ENCODE measurements at regions not wholly inside any gene's neighbourhood (a gene's known extent, or its start where the extent isn't known, plus 50 kb on each side); places are given as distances from the start of the nearest gene placed in this dataset.

- no peak for DNase-seq
These were observed 62.7 kb downstream of the SIK1 start for GRCh38 chr21:43364261-43364510.

- DNase-seq = no peak
These were observed 63.2 kb downstream of the SIK1 start for GRCh38 chr21:43363506-43364260.

- no peak for DNase-seq
These were observed 64.0 kb downstream of the SIK1 start for GRCh38 chr21:43362915-43363314.

- DNase-seq = peak; percentile 51
These were observed 64.6 kb downstream of the SIK1 start for GRCh38 chr21:43362321-43362791.

GRCh38 chr21:43361493-43362296 is 65.2 kb downstream of the SIK1 start:
- DNase-seq = no peak

GRCh38 chr21:43361127-43361492 is 65.8 kb downstream of the SIK1 start:
- DNase-seq = no peak

- DNase-seq = no peak
These were observed 66.3 kb downstream of the SIK1 start for GRCh38 chr21:43360441-43361126.

- no peak for DNase-seq
These were observed 67.8 kb downstream of the SIK1 start for GRCh38 chr21:43358940-43359822.

- no peak for DNase-seq
These were observed 69.1 kb downstream of the SIK1 start for GRCh38 chr21:43357715-43358430.

GRCh38 chr21:43355925-43356289 is 71.0 kb downstream of the SIK1 start:
- no peak for DNase-seq

GRCh38 chr21:43355266-43355924 is 71.5 kb downstream of the SIK1 start:
- DNase-seq = no peak

GRCh38 chr21:43354666-43355065 is 72.3 kb downstream of the SIK1 start:
- no peak for DNase-seq

GRCh38 chr21:43354026-43354420 is 72.9 kb downstream of the SIK1 start:
- no peak for DNase-seq

GRCh38 chr21:43353282-43354025 is 73.5 kb downstream of the SIK1 start:
- DNase-seq = no peak

- DNase-seq = no peak
These were observed 74.2 kb downstream of the SIK1 start for GRCh38 chr21:43352568-43353281.

GRCh38 chr21:43352154-43352537 is 74.8 kb downstream of the SIK1 start:
- no peak for DNase-seq

GRCh38 chr21:43351501-43352153 is 75.3 kb downstream of the SIK1 start:
- DNase-seq = no peak

GRCh38 chr21:43349644-43350043 is 77.3 kb downstream of the SIK1 start:
- no peak for DNase-seq

- no peak for DNase-seq
These were observed 78.1 kb downstream of the SIK1 start for GRCh38 chr21:43348801-43349261.

Measured in NCI-H524 treated with DMSO at 0.1 percent for 48 hours (cell line).